ENCODE measurements at regions not wholly inside any gene's neighbourhood (a gene's known extent, or its start where the extent isn't known, plus 50 kb on each side); places are given as distances from the start of the nearest gene placed in this dataset.
"Not testable (repeated sequence)": the region's sequence is repeated elsewhere in the genome, so short reads cannot be mapped to it uniquely, and the experiment has no call there.

GRCh38 chr2:34705551-34706247 lies 1106.6 kb upstream of the FAM98A start:
- peaks cover 0 to 5% (median 2%) of the 10 kb centered on the region in 3 donors for H3K4me1 ChIP-seq (ENCODE audit: control insufficient read depth in 2 of 3, insufficient read depth in 2 of 3, low read depth in 1 of 3, low read length in 3 of 3)
- H3K4me3 ChIP-seq (ENCODE audit: low read length in 3 of 3): peak overlapping the region in 2 of 3 donors; percentile 7 to 30
- intact Hi-C loops (cut with DNase I): no loop called here
- H3K27ac ChIP-seq (ENCODE audit: low read depth in 2 of 2, low read length in 2 of 2): peak overlapping the region; percentile 68 to 74
- H3K36me3 ChIP-seq (ENCODE audit: control insufficient read depth in 2 of 3, insufficient read depth in 3 of 3, low read length in 3 of 3): no peaks in the 10 kb centered on the region
- H3K27me3 ChIP-seq (ENCODE audit: control insufficient read depth, insufficient read depth, low read length): no peaks in the 10 kb centered on the region
- H3K9me3 ChIP-seq (ENCODE audit: control insufficient read depth in 2 of 3, insufficient read depth in 1 of 3, low read length in 3 of 3): no peaks in the 10 kb centered on the region
- peak overlapping the region in 1 of 3 donors; percentile 42 for H3K9ac ChIP-seq (ENCODE audit: low read length in 3 of 3)
- no peak for TF ChIP-seq CTCF (IDR thresholded peaks at IDR 0.05; ENCODE audit: borderline replicate concordance, extremely low read depth, insufficient read depth)
- FAIRE-seq: peak; percentile 64
- DNase-seq: peak in 2 of 5 donors; percentile 7 to 11

DNA sequence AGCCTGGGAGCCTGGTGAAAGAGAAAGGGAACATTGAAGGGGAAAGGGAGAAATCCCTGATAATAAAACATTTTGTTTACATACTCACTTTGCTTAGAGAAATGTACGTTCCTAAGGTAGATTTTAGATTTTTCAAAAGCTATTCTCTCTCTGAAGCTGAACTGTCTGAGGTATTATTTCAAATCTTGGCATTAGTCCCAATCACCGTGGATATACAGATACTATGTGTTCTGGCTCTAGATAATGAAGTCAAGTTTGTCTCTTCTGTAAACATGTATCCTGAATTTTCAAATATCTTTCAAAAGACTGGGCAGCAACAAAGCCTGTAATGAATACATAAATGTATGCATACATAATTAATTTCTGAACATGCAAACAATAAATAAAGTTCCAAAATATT lies 1104.2 kb upstream of the FAM98A start:
- Histone ChIP-seq H3K4me3 (ENCODE audit: low read length in 3 of 3) (no peak overlapping the region), H3K4me1 (ENCODE audit: control insufficient read depth in 2 of 3, insufficient read depth in 2 of 3, low read depth in 1 of 3, low read length in 3 of 3) (peaks cover 0 to 5% (median 2%) of the 10 kb centered on the region in 3 donors), H3K27me3 (ENCODE audit: control insufficient read depth, insufficient read depth, low read length) (no peaks in the 10 kb centered on the region), H3K9me3 (ENCODE audit: control insufficient read depth in 2 of 3, insufficient read depth in 1 of 3, low read length in 3 of 3) (no peaks in the 10 kb centered on the region), H3K9ac (ENCODE audit: low read length in 3 of 3) (peak overlapping the region in 1 of 3 donors; percentile 12), H3K36me3 (ENCODE audit: control insufficient read depth in 2 of 3, insufficient read depth in 3 of 3, low read length in 3 of 3) (no peaks in the 10 kb centered on the region), H3K27ac (ENCODE audit: low read depth in 2 of 2, low read length in 2 of 2) (no peak overlapping the region)
- intact Hi-C loops (cut with DNase I): no loop called here
- FAIRE-seq (no peak), DNase-seq (no peak)
- no peak for TF ChIP-seq CTCF (IDR thresholded peaks at IDR 0.05; ENCODE audit: borderline replicate concordance, extremely low read depth, insufficient read depth)

DNA sequence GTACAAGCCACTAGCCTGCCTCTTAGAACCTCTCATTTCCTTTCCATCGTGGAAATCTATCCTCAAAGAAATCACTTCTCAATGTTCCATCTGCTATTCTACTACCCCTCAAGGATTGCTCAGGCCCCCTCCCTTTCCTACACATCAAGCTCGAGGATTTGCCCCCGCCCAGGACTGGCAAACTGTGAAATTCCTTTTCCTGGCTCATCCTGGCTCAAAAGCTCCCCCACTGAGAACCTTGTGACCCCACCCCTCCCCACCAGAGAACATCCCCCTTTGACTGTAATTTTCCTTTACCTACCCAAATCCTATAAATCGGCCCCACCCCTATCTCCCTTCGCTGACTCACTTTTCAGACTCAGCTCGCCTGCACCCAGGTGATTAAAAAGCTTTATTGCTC lies 1103.3 kb upstream of the FAM98A start:
- DNase-seq; H3K9ac ChIP-seq (ENCODE audit: low read length in 3 of 3); H3K27me3 ChIP-seq (ENCODE audit: control insufficient read depth, insufficient read depth, low read length); FAIRE-seq; intact Hi-C loops (cut with DNase I); H3K36me3 ChIP-seq (ENCODE audit: control insufficient read depth in 2 of 3, insufficient read depth in 3 of 3, low read length in 3 of 3); H3K9me3 ChIP-seq (ENCODE audit: control insufficient read depth in 2 of 3, insufficient read depth in 1 of 3, low read length in 3 of 3); H3K4me1 ChIP-seq (ENCODE audit: control insufficient read depth in 2 of 3, insufficient read depth in 2 of 3, low read depth in 1 of 3, low read length in 3 of 3); H3K4me3 ChIP-seq (ENCODE audit: low read length in 3 of 3); H3K27ac ChIP-seq (ENCODE audit: low read depth in 2 of 2, low read length in 2 of 2): not testable (repeated sequence)

GRCh38 chr2:34677591-34677990 lies 1078.5 kb upstream of the FAM98A start:
- DNase-seq: peak in 1 of 5 donors; percentile 90
- H3K4me1 ChIP-seq (ENCODE audit: control insufficient read depth in 2 of 3, insufficient read depth in 2 of 3, low read depth in 1 of 3, low read length in 3 of 3); H3K36me3 ChIP-seq (ENCODE audit: control insufficient read depth in 2 of 3, insufficient read depth in 3 of 3, low read length in 3 of 3); FAIRE-seq; H3K9me3 ChIP-seq (ENCODE audit: control insufficient read depth in 2 of 3, insufficient read depth in 1 of 3, low read length in 3 of 3); intact Hi-C loops (cut with DNase I); H3K27me3 ChIP-seq (ENCODE audit: control insufficient read depth, insufficient read depth, low read length): not testable (repeated sequence)
- H3K9ac ChIP-seq (ENCODE audit: low read length in 3 of 3): peak overlapping the region in 2 of 3 donors; percentile 55 to 78
- H3K27ac ChIP-seq (ENCODE audit: low read depth in 2 of 2, low read length in 2 of 2): peak overlapping the region; percentile 86 to 95
- H3K4me3 ChIP-seq (ENCODE audit: low read length in 3 of 3): peak overlapping the region in 2 of 3 donors; percentile 70 to 89

GRCh38 chr2:34677119-34677531 lies 1078.0 kb upstream of the FAM98A start:
- H3K9me3 ChIP-seq (ENCODE audit: control insufficient read depth in 2 of 3, insufficient read depth in 1 of 3, low read length in 3 of 3); intact Hi-C loops (cut with DNase I); H3K27me3 ChIP-seq (ENCODE audit: control insufficient read depth, insufficient read depth, low read length); H3K36me3 ChIP-seq (ENCODE audit: control insufficient read depth in 2 of 3, insufficient read depth in 3 of 3, low read length in 3 of 3); H3K4me1 ChIP-seq (ENCODE audit: control insufficient read depth in 2 of 3, insufficient read depth in 2 of 3, low read depth in 1 of 3, low read length in 3 of 3): not testable (repeated sequence)
- Histone ChIP-seq H3K4me3 (ENCODE audit: low read length in 3 of 3) (peak overlapping the region in 2 of 3 donors; percentile 70 to 89), H3K9ac (ENCODE audit: low read length in 3 of 3) (peak overlapping the region in 2 of 3 donors; percentile 55 to 78), H3K27ac (ENCODE audit: low read depth in 2 of 2, low read length in 2 of 2) (peak overlapping the region; percentile 86 to 95)
- peak in 2 of 5 donors; percentile 22 to 81 for DNase-seq
- FAIRE-seq: peak; percentile 66

All from kidney (tissue), 13 donors.